ENCODE measurements at regions not wholly inside any gene's neighbourhood (a gene's known extent, or its start where the extent isn't known, plus 50 kb on each side); places are given as distances from the start of the nearest gene placed in this dataset.

GRCh38 chr9:135183528-135184180 is 96.2 kb downstream of the OLFM1 start:
- no peak for DNase-seq
- no peaks in the 10 kb centered on the region for H3K36me3 ChIP-seq
- no peak for ATAC-seq
- no peaks in the 10 kb centered on the region for H3K4me1 ChIP-seq
- H3K27me3 ChIP-seq = peaks cover 3% of the 10 kb centered on the region
- no peak overlapping the region for H3K27ac ChIP-seq
- TF ChIP-seq, protein P1, sequence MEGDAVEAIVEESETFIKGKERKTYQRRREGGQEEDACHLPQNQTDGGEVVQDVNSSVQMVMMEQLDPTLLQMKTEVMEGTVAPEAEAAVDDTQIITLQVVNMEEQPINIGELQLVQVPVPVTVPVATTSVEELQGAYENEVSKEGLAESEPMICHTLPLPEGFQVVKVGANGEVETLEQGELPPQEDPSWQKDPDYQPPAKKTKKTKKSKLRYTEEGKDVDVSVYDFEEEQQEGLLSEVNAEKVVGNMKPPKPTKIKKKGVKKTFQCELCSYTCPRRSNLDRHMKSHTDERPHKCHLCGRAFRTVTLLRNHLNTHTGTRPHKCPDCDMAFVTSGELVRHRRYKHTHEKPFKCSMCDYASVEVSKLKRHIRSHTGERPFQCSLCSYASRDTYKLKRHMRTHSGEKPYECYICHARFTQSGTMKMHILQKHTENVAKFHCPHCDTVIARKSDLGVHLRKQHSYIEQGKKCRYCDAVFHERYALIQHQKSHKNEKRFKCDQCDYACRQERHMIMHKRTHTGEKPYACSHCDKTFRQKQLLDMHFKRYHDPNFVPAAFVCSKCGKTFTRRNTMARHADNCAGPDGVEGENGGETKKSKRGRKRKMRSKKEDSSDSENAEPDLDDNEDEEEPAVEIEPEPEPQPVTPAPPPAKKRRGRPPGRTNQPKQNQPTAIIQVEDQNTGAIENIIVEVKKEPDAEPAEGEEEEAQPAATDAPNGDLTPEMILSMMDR (IDR thresholded peaks at IDR 0.05) = no peak
- no peaks in the 10 kb centered on the region for H3K9me3 ChIP-seq
- no peak overlapping the region for H3K4me3 ChIP-seq
- intact Hi-C loops (cut with DNase I) = no loop called here

DNA sequence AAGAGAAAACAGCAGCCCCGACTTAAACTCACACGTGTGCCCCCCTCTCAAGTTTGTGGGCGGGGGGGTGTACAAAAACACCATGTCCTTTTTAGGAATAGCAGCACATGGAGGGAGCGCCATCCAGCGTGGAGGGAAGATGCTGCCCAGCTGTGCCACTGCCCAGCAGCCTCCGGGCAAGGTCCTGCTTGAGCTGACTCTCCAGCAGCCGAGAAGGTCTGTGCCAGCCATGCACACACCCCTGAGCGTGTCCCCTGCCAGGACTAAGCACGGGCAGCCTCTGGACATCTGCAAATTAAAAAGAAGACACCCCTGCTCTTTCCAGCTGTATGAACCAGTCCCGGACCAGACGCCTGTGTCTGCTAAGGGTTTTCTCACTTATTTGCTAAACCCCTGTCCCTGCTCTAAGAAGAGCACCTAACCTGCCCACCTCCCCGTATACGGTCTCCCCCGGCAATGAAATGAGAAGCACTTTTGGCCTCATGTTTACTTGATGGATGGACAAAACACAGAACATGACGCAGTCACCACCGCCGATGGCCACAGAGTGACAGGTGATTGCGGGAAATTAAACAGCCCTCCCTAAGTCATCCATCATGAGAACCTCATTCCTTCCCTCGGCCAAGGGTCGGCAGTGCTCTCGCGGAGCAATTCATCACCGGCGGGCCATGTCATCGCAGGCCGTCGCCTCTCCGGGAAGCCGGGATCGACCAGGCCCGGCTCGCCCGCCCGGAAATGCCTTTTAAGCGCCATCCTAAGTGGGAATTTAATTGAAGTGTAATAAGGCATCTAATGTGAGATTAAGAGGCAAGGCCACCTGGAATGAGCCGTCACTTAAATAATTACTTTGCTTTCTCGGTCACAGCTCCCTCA is 96.9 kb downstream of the OLFM1 start:
- TF ChIP-seq, protein P1 (IDR thresholded peaks at IDR 0.05) = no peak
- intact Hi-C loops (cut with DNase I) = no loop called here
- H3K9me3 ChIP-seq = no peaks in the 10 kb centered on the region
- peaks cover 3% of the 10 kb centered on the region for H3K27me3 ChIP-seq
- no peak for DNase-seq
- no peaks in the 10 kb centered on the region for H3K4me1 ChIP-seq
- no peak for ATAC-seq
- no peaks in the 10 kb centered on the region for H3K36me3 ChIP-seq
- no peak overlapping the region for H3K4me3 ChIP-seq
- no peak overlapping the region for H3K27ac ChIP-seq

- DNase-seq (no peak), ATAC-seq (no peak)
- no peak overlapping the region for H3K4me3 ChIP-seq
- intact Hi-C loops (cut with DNase I) = no loop called here
- H3K4me1 ChIP-seq = no peaks in the 10 kb centered on the region
- peaks cover 3% of the 10 kb centered on the region for H3K27me3 ChIP-seq
- H3K27ac ChIP-seq = no peak overlapping the region
- TF ChIP-seq, protein P1 (IDR thresholded peaks at IDR 0.05) = no peak
- no peaks in the 10 kb centered on the region for H3K9me3 ChIP-seq
- no peaks in the 10 kb centered on the region for H3K36me3 ChIP-seq
Observed at GRCh38 chr9:135185060-135185459, 97.6 kb downstream of the OLFM1 start.

DNA sequence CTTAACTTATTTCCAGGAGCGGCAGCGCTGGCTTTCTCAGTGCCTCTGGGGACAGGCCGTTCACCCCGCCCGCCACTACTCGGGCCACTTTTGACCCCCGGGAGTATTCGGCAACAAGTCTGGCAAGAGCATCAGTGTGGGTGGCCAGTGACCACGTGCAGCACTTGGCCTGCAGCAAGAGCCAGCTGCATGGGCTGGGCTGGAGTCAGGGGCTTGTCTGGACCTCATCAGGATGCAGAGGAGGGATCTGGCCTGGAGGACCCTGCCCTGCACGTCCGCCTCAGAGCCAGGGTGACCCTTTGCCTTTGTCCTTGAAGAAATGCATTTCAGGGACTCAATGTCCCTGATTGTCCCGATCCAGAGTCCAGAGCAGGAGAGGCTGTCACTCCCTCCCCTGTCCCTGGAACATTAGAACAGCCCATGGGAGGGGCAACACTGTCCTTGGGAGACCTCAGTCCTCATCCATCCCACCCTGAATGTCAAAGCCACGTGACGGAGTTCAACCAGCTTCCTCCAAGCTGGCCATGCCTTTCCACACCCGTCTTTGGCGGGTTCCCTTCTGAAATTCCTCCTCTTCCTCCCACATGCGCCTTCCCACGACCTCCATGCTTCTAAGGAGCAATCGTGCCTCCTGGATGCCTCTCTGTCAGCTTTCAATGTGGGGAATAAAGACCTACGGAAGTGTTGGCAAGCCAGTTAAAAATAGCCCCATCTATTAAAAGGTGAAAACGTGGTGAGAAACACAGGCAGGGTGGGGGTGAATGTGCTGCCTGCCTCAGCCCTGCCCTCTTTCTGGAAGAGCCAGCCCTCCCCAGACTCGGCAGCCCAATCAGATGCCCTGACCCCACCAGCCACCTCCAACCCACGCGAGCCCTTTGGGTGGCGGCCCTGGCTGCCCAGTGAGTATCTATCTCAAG is 99.0 kb downstream of the OLFM1 start:
- ATAC-seq (no peak), DNase-seq (no peak)
- no peaks in the 10 kb centered on the region for H3K36me3 ChIP-seq
- TF ChIP-seq, protein P1 (IDR thresholded peaks at IDR 0.05) = no peak
- H3K27ac ChIP-seq = no peak overlapping the region
- no peaks in the 10 kb centered on the region for H3K9me3 ChIP-seq
- no peaks in the 10 kb centered on the region for H3K4me1 ChIP-seq
- peaks cover 3% of the 10 kb centered on the region for H3K27me3 ChIP-seq
- intact Hi-C loops (cut with DNase I) = no loop called here
- no peak overlapping the region for H3K4me3 ChIP-seq

DNA sequence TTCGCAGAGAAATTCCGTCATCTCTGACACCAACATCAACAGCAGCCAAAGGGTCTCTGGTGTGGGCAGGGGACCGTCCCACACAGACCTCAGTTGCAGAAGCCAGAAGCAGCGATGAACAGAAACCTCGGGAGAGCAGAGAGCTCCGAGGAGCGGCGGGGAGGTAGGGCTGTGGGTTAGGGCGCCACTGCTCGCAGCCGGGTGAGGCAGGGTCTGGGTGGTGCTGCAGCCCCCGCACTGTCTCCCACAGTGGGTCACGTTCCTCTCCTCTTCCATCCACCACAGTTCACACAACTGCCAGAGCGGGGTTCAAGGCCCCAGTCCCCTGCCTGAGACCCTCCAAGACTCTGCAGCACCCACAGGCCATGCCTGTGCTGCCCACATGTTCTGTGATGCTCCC is 99.9 kb downstream of the OLFM1 start:
- TF ChIP-seq, protein P1 (IDR thresholded peaks at IDR 0.05) = no peak
- no peaks in the 10 kb centered on the region for H3K9me3 ChIP-seq
- H3K4me3 ChIP-seq = no peak overlapping the region
- peaks cover 3% of the 10 kb centered on the region for H3K27me3 ChIP-seq
- H3K36me3 ChIP-seq = no peaks in the 10 kb centered on the region
- intact Hi-C loops (cut with DNase I) = no loop called here
- H3K27ac ChIP-seq = no peak overlapping the region
- ATAC-seq = no peak
- no peaks in the 10 kb centered on the region for H3K4me1 ChIP-seq
- DNase-seq = no peak
